ENCODE measurements at regions not wholly inside any gene's neighbourhood (a gene's known extent, or its start where the extent isn't known, plus 50 kb on each side); places are given as distances from the start of the nearest gene placed in this dataset.

DNA sequence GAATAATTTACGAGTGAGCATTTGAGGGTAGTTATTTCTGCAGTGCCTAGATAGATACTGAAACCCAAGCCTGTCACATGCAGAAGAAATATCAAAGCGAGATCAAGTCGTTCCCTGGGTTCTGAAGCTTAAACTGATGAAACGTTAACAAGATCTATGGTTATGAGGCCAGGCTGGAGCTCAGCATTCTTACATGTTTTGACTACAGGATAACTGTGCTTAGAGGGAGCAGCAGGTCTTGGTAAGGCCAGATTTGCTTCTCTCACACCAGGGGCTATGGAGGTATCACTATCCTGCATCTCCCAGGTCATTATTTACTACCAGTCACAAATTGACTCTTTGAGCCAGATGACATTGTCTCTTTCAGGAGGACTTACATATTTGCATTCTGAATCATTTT is 1401.4 kb upstream of the PRMT6 start:
- no peak for DNase-seq

DNA sequence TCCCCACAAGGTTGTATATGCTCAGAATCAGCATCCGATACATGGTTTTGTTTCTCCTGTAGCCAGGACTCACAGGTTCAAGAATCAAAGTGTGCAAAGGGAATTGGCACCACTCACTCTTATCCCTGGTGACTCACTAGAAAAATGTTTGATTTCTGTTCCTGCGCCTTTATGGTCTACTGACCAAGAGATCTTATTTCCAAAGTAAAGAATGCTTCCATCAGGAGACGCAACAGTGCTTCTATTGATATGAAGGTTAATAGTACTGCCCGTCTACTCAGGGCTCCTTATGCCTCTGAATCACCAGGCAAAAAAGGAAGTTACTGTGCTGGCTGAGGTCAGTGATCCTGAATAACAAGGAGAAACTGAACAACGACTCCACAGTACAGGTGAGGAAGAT is 1392.0 kb upstream of the PRMT6 start:
- no peak for DNase-seq

DNA sequence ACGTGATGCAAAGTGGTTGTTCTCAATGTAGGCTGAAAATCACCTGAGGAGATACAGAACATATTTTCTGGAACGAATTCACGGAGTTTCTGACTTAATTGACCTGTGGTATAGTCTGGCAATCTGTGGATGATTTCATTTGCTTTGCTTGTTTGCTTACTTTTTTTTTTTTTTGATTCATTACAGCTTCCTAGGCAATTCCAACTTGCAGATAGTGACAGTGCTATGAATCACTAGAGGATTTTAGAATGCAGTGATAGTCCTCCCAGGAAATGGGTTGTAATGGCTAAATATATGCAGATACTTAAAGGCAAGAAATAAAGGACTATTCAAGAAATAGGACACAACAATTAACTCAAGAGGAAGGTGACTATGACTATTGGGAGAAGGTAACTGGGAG is 1378.1 kb upstream of the PRMT6 start:
- no peak for DNase-seq

DNA sequence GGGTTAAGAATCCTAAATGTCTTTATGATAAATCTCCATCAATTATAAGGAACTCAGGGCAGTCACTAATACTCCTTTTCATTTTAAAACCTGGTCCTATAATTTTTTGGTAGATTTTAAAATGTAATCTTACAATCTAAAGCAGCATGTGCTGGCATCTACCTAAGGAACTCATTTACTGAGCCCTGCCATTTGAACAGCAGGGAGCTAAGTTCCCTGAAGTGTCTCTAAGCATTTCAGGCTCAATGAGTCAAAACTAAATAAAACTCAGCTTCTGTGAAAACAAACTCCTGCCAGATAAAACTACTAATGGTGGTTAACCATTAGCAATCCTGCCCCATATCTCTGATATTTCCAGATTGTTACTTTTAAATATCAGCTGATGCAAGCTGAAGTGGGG is 1371.8 kb upstream of the PRMT6 start:
- DNase-seq, result no peak

DNA sequence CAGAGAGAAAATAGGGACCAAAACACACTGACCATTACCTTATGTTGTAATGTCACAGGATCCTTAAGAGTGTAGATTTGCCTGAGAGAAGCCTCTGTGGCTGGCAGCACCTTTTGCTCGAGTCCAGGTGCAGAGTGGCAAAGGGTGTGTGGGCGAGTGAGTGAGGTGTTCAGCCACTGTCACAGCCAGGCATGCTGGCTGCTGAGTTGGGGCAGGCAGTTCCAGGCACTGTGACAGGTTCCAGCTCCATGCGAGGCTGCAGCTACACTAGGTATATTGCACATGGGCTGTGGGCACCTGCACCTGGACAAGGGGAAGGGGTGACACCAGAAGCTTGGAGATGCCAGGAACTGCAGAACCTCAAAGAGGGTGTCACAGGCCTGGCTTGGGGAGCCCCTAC is 1370.4 kb upstream of the PRMT6 start:
- DNase-seq, result no peak

DNA sequence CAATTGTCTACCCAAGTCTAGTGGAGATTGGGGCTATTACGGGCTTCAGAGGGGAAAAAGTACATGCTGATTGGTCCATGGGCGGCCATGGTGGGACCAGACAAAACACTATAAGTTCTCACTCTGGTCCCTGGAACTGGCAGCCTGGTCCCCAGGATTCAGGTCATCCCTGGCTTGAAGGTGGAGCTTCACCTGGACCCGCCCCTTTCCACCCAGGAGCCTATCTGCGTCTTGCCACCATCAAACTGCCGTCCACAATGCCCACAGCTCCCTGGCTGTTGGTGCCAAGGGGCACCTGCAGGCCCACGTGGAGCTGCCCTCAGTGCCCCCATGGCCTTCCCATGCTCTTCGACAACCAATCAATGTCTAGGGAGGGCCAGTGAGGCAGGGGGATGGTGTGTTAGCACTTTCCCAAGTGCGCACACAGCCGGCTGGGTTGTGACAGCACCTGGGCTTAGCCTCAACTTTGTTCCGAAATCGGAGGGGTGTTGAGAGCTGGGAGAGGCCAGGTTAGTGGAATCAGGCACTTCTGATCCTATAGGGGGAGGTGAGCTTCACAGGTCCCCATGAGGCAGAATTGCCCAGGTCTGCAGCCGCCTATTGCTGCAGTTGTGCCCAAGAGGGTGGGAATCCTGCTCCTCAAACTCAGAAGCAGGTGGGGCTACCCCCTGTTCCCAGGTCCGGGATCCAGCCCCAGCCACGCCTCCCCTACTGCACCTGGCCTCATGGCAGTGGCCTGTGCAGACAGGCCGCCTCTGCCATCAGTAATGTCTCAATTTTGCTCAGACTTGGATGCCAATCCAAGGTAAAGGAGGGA is 1369.4 kb upstream of the PRMT6 start:
- no peak for DNase-seq

DNA sequence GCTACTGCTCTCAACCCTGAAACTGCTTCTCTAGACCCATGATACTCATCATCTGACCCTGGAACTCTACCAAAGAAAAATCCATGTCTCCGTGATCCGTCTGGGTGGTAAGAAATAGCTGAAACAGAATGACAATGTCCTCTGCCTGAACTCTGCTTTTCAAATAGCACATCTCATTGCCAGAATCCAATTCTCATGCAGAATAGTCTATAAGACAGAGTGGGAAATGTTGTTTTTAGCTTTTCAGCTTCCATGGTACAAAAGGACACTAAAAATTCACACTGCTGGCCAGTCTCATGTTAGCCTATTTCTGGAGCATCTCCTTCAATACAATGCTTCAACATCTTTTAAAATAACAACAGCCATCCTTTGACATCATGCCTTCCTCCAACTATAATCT is 1355.8 kb upstream of the PRMT6 start:
- no peak for DNase-seq

DNA sequence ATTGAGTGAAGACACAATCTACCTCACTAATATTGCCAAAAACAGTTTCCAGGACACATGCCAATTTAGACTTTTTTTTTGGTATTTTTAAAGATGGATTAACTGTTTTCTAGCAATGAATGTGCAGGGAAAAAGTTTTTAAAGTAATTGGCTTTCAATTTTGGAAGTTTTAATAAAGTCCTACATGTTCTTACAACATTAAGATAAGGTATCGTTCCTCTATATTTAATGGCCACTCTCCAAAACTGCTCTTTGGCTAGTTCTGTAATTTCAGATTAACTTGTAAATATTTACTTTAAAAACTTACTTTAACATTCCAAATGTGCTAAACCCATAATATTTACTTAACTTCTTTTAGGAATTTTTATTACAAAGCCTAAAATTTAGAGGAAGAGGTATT is 1332.2 kb upstream of the PRMT6 start:
- no peak for DNase-seq

DNA sequence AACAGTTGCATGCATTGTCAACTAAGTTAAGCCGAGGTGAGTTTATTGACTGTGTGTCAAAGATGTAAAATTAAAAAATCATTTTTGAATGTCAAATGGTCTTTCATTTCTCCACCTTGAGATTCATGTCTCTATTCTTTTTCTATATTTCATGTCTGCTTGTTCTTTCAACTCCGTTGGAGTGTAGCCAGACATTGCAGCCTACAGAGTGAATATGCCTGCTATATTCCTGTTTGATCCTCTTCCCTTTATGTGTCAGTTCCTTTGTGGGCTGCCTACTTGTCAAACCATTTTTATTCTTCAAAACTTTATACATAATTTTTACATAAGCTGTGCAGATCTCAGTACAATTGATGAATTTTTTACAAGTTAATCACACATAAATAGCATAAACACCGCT is 1325.8 kb upstream of the PRMT6 start:
- no peak for DNase-seq

DNA sequence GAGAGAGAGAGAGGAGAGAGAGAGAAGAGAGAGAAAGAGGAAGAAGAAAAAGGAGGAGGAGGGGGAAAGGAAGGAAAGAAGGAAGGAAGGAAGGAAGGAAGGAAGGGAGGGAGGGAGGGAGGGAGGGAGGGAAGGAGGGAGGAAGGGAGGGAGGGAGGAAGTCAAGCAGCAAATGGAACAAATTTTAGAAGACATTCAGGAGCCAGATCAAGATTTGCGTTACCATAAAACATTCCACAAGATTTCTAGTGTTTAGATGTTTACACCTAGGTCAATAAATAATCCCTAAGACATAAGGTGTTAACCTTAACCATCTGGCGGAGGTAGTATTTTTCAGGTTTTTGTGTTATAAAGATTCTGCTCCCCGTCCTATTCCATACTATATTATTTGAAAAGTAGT is 1320.1 kb upstream of the PRMT6 start:
- DNase-seq, result no peak

DNA sequence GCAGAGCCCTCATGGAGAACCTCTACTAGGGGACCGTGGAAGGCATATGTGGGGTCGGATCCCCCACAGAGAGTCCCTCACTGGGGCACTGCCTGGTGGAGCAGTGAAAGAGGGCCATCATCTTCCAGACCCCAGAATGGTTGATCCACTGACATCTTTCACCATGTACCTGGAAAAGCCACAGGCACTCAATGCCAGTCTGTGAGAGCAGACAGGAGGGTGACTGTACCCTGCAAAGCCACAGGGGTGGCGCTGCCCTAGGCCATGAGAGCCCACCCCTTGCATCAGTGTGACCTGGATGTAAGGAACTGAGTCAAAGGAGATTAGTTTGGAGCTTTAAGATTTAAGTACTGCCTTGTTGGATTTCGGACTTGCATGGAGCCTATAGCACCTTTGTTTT is 1276.7 kb upstream of the PRMT6 start:
- DNase-seq, result no peak

DNA sequence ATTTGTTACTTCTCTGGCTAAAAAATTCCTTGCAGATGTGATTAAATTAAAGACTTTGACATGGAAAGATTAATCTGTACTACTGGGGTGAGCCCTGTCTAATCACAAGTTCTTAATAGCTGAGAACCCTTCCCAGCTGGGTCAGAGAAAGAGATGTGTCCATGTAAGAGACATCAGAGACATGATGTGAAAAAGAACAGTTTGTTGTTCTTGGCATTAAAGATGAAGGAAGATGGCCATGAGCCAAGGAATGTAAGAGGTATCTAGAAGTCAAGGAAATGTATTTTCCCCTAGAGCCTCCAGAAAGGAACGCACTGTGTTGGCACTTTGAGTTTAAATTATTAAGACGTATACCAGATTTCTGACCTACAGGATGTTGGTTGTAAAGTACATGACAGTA is 1271.5 kb upstream of the PRMT6 start:
- DNase-seq, result no peak

DNA sequence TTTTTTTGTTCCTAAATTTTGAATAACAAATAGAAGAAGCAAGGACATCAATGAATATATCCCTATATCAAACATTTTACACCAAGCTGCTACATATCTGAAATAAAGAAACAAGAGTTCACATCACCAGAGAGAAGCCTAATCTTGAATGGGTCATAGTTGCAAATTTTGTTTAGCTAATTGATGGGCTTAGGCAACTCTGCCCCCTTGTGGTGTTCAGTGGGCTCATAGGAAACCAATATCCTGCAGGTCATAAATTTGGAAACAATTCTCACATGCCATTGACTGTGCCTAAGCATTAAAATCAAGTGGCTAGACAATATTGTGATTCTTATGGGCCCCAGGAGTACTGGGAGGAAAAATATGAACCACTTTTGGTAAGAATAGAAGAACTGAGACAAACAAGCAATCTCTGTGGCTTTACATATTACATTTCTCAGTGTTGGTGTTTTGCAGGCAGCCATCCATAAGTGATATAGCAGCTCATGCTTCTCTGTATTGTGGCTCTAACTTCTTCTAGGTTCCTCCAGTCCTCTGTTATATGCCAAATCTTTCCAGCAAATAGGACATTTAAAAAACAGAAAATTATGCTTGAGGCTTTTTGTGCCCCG is 1262.8 kb upstream of the PRMT6 start:
- peak; percentile 3 to 31 for DNase-seq

DNA sequence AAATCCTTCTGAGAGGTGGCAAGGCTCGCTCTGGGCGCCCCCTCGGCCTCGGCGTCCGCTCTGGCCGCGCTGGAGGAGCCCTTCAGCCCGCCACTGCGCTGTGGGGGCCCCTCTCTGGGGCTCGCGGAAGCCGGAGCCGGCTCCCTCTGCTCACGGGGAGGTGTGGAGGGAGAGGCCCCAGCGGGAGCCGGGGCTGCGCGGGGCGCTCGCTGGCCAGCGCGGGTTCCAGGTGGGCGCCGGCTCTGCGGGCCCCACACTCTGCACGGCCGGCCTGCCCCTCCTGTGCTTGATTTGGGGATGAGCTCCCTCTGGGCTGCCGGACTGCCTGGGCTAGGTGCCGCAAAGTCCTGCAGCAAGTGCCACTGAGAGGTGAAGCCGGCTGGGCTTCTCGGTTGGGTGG is 1260.7 kb upstream of the PRMT6 start:
- no peak for DNase-seq

DNA sequence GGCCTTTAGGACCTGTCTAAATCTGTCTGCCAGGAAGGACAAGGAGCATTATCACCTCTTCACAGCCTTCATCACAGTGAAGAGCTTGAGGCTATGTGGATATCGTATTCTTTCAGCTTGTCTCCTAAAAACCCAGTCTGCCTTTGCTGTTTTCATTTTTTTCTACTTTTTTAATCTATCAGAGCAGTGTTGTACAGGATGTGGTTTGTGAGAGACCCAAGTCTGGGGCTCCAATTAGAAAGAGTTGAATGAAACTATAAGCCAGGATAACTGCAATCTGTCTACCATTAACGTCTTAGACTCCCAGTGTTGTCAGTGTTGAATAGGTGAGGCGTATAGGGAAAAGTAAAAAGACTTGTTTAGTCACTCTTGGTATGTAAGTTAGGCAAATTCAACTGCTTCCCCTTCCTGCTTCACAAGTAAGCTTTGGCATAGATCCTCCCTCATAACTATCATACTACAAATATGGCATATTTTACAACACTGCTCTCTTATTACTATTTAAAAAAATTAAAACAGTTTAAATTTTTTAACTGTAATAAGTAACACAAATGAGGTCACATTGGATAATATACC is 1225.8 kb upstream of the PRMT6 start:
- no peak for DNase-seq

DNA sequence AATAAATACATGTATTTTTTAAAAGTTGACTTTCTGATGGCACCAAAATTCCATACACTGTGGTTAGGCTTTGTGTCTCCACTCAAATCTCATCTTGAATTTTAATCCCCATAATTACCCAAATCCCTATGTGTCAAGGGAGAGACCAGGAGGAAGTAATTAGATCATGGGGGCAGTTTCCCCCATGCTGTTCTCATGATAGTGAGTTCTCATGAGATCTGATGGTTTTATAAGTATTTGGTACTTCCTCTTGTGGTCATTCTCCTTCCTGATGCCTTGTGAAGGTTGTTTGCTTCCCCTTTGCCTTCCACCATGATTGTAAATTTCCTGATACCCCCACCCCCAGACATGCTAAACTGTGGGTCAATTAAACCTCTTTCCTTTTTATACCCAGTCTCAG is 1218.4 kb upstream of the PRMT6 start:
- DNase-seq, result no peak

DNA sequence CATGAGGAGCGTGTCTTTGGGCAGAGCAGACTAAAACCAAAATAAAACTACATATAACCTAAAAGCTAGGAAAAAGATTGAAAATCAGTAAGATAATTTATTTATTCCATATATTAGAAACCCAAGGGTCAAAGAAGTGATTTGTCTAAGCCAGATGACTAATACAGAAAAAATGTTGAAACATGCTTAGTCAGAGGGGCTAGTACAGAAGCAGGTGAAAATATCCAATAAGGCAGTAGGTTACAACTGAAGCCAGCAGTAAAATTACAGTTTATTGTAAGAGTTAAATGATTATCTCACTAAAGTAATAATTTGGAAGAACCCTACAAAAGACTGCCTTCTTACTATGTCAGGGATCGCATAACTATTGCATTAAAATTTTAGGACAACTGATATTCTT is 1190.9 kb upstream of the PRMT6 start:
- DNase-seq, result no peak

DNA sequence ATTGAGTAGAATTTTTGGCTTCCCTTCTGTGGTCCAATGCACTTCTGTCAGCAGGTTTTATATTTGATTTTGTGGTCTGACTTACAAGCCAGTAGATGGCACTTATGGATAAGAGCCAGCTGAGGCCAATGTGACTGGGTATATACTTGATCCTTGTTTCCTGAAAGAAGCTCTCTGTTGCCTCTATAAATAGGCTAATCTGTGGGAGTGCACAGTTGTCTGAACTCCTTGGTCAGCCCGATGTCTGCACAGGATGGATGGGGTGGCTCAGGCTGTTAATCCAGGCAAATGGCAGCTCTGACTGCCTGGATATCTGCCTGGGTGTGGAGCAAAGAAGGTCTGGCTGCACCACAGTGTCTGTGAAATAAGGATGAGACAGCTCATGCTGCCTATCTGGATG is 1183.7 kb upstream of the PRMT6 start:
- DNase-seq, result no peak

DNA sequence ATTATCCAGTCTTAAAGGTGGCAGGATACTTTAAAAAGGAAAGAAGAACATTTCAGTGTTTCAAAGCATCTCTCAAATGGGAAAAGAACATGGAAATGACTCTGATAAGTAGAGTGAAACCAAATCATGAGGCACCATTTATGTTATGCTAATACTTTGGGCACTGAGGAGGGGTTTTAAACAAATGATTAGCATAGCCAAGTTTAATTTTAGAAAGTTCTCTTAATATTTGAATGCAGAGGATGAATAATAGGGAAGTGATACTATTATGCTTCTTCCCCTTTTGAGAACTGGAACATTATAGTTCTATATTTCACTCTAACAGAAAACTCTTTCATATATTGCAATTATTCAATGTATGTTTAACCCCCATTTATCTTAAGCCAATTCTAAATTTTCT is 1181.9 kb upstream of the PRMT6 start:
- no peak for DNase-seq

DNA sequence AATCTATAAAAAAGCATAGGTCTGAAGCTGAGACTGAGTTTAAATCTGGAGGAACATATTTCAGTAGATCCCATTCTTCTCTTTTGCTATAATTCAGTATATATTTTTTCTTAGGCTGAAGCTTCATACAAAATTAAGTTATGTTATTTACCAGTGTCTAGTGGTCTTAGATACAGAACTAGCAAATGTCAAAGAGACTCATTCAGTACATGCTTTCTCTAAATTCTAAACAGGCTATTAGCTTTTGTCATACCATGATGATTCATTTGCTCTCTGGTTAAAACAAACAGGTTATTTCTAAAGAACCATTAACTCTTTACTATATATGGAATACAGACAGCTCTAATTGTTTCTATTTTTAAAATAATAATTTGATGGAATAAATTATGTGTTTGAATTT is 1170.2 kb upstream of the PRMT6 start:
- no peak for DNase-seq

DNA sequence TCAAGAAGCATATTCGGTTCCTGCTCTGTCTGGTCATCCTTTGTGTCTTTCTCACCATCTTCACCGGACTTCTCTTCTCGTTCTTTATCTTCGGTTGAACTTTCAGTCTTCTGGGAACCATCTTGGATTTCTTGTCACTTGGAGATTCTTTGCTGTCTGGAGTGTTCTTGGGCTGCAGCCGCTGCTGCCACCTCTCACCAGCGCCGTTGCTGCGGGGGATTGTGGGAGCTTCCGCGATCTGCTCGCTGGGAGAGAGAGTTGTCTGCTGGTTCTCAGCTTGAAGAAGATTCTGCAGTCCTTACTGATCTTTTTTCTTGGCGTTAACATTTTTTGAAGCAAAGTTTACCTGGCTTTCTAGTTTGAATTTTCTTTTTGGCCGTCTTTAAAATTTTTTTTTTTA is 1165.2 kb upstream of the PRMT6 start:
- DNase-seq, result no peak

DNA sequence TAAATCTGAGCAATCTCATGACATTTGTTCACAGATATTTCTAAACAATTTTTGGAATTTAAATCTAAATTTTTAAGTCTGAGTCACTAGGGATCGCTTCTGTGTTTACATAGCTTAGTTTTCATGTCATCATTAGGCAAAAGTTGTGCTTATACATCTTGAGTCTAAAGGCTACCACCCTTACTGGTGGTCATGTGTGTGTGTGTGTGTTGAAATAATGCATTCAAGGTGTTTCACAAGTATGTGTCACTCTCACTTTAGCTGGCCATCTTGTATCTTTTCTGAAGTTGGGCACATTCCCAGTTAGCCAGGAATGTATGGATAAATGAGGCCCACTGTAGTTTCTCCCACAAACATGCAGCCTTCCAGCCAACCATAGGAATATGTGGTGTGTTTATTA is 1162.5 kb upstream of the PRMT6 start:
- DNase-seq, result no peak

DNA sequence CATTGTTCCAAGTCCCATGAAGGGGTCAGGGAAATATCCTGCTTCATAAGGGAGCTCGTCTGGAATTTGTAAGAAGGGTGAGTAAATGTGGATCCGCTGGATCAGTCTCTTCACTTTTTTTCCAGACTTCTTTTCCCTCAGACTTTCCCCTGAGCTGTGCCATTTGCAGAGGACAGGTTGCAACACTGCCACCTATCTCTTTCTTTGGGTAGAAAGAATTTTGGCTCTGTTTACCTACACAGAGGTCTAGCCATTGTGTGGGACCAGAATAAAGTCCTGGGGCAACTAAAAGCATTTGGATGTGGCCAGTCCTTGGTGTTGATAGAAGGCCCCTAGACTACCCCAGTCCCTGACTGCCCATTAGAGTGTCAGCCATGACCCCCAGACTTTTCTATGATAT is 1146.7 kb upstream of the PRMT6 start:
- no peak for DNase-seq

DNA sequence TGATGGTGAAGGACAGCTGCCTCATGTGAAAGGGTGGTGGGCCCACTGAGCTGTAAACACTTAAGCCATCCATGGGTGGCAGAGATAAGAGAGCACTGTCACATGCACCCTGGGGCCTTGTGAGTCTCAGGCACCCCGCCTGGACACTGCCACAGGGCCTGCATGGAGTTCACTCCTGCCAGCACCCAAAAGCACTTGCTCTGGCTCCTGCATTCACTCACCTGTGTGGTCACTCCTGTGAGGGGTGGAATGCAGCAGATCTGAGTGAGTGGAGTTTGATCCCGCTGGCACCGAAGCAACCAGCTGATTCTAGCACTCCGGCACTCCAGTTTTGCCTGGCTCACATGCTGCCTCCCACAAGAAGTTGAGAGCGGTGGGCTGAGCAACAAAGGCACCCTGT is 1142.1 kb upstream of the PRMT6 start:
- no peak for DNase-seq

DNA sequence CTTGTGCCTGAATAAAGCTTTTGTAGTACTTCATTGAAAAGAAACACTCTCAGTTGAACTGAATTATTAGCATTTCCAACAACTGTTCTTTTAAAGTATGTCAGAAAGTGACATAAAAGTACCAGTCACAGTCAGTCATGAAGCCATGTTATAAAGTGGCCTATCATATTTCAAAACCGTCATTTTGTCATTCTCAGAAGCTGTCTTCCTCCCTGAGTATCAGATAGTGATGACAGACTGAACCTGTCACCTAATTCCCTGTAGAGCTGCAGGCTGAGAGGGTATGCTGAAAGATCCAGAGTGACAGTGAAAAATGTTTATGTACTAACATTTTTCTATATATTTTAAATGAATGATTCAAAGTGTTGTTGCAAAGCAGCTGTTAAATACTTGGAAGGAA is 1121.7 kb upstream of the PRMT6 start:
- DNase-seq, result no peak
